ENCODE measurements at regions not wholly inside any gene's neighbourhood (a gene's known extent, or its start where the extent isn't known, plus 50 kb on each side); places are given as distances from the start of the nearest gene placed in this dataset.

DNA sequence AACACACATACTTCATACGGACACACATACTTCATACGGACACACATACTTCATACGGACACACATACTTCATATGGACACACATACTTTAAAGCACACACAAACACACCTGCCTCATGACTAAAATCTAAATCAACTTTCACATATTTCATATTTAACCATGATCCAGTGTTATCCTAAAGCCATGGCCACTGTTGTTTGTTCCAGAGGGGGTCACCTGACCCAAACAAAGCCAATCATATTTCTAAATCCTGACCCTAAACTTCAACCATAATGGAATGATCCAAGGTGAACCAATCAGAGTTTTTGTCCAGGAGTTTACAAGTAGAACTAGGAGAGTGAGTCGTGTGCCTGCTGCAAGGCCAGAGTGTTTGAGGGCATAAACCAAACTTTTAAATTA is 97.2 kb upstream of the KIT start:
- intact Hi-C loops (cut with DNase I) = no loop called here
- no peaks in the 10 kb centered on the region for H3K27me3 ChIP-seq
- no peak overlapping the region for H3K27ac ChIP-seq (replicated peaks in 1 of 4)
- DNase-seq (ENCODE audit: extremely low spot score) = peak; percentile 81
- WGBS = 61% methylated on average over 4 of the region's 4 CpGs
- no peaks in the 10 kb centered on the region for H3K36me3 ChIP-seq
- H3K4me1 ChIP-seq = no peaks in the 10 kb centered on the region
- no peak overlapping the region for H3K4me3 ChIP-seq
- H3K9me3 ChIP-seq = no peaks in the 10 kb centered on the region
- TF ChIP-seq, protein P1, sequence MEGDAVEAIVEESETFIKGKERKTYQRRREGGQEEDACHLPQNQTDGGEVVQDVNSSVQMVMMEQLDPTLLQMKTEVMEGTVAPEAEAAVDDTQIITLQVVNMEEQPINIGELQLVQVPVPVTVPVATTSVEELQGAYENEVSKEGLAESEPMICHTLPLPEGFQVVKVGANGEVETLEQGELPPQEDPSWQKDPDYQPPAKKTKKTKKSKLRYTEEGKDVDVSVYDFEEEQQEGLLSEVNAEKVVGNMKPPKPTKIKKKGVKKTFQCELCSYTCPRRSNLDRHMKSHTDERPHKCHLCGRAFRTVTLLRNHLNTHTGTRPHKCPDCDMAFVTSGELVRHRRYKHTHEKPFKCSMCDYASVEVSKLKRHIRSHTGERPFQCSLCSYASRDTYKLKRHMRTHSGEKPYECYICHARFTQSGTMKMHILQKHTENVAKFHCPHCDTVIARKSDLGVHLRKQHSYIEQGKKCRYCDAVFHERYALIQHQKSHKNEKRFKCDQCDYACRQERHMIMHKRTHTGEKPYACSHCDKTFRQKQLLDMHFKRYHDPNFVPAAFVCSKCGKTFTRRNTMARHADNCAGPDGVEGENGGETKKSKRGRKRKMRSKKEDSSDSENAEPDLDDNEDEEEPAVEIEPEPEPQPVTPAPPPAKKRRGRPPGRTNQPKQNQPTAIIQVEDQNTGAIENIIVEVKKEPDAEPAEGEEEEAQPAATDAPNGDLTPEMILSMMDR (IDR thresholded peaks at IDR 0.05) = no peak
- TF ChIP-seq POLR2A (IDR thresholded peaks at IDR 0.05; ENCODE audit: low read depth) = no peak
- no peak for TF ChIP-seq EP300 (IDR thresholded peaks at IDR 0.05)
- TF ChIP-seq POLR2AphosphoS5 (IDR thresholded peaks at IDR 0.05) = no peak

DNA sequence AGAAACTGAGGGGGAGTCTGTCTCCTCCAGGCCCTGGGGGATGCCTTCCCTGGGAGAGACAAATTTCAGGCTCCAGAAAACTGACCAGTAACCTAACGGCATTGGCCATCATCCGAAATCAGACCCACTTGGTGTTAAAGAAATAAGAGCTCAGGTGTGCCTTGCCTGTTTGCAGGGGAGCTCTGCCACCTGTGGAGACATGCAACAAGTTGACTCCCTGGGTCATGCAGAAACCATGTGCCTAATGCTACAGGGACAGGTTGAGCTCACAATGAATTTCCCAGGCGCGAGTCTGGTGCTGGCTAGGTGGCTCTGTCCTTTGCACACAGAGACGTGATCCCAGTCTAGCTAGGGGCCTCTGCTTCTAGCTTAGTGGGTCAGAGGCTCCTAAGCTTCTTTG is 95.8 kb upstream of the KIT start:
- DNase-seq (ENCODE audit: extremely low spot score) = no peak
- H3K36me3 ChIP-seq = no peaks in the 10 kb centered on the region
- TF ChIP-seq, protein P1 (IDR thresholded peaks at IDR 0.05) = no peak
- TF ChIP-seq EP300 (IDR thresholded peaks at IDR 0.05) (no peak), POLR2AphosphoS5 (IDR thresholded peaks at IDR 0.05) (no peak), POLR2A (IDR thresholded peaks at IDR 0.05; ENCODE audit: low read depth) (no peak)
- no peaks in the 10 kb centered on the region for H3K4me1 ChIP-seq
- no peak overlapping the region for H3K27ac ChIP-seq (replicated peaks in 1 of 4)
- intact Hi-C loops (cut with DNase I) = no loop called here
- H3K4me3 ChIP-seq = no peak overlapping the region
- WGBS = 84% methylated on average over 4 of the region's 5 CpGs
- H3K27me3 ChIP-seq = no peaks in the 10 kb centered on the region
- no peaks in the 10 kb centered on the region for H3K9me3 ChIP-seq

DNA sequence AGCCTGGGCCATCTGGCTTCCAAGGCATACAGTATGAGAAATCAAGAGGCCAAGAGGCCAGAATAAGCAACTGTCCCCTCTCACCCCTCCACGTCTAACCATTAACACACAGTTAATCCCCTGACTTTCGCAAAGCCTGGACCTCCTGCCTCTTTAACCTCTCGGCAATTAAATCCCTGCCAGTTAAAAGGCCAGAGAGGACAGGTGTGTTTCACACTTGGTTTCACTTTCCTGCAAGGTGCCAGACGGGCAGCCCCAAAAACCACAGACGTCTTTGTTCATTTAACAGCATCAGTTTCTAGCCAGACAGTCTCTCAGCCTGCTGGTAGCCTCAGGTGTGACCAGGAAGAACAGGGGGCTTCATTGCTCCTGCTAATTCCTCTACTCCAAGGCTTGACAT is 91.1 kb upstream of the KIT start:
- Histone ChIP-seq H3K9me3 (no peaks in the 10 kb centered on the region), H3K36me3 (no peaks in the 10 kb centered on the region), H3K27ac (replicated peaks in 1 of 4) (no peak overlapping the region), H3K27me3 (no peaks in the 10 kb centered on the region), H3K4me3 (no peak overlapping the region), H3K4me1 (peaks cover 6 to 15% (median 12%) of the 10 kb centered on the region in 4 donors)
- DNase-seq (ENCODE audit: extremely low spot score) = peak; percentile 79
- TF ChIP-seq, protein P1 (IDR thresholded peaks at IDR 0.05) = no peak
- TF ChIP-seq EP300 (IDR thresholded peaks at IDR 0.05) (no peak), POLR2AphosphoS5 (IDR thresholded peaks at IDR 0.05) (no peak), POLR2A (IDR thresholded peaks at IDR 0.05; ENCODE audit: low read depth) (no peak)
- intact Hi-C loops (cut with DNase I) = no loop called here
- WGBS = 73% methylated on average over 5 of the region's 5 CpGs

DNA sequence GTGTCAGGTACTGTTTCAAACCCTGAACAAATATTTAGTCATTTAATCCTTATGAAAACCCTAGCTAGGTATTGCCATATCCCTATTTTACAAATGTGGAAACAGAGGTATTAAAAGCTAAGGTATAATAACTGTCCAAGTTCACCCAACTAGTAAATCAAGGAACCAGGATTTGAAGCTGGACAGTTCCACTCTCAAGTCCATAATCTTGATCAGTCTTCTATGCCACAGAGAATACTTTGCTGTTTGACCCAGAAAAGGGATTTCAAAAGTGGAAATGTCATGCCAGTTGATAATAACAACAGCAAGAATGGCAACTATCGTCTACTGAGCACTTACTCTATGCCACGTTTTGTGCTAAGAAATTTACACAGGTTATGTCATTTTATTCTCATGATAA is 90.4 kb upstream of the KIT start:
- no peak for TF ChIP-seq POLR2A (IDR thresholded peaks at IDR 0.05; ENCODE audit: low read depth)
- no peak for TF ChIP-seq POLR2AphosphoS5 (IDR thresholded peaks at IDR 0.05)
- TF ChIP-seq, protein P1 (IDR thresholded peaks at IDR 0.05) = no peak
- no peak for TF ChIP-seq EP300 (IDR thresholded peaks at IDR 0.05)
- intact Hi-C loops (cut with DNase I) = no loop called here
- Histone ChIP-seq H3K36me3 (no peaks in the 10 kb centered on the region), H3K27me3 (no peaks in the 10 kb centered on the region), H3K4me1 (peaks cover 6 to 15% (median 12%) of the 10 kb centered on the region in 4 donors), H3K9me3 (no peaks in the 10 kb centered on the region), H3K27ac (replicated peaks in 1 of 4) (no peak overlapping the region), H3K4me3 (no peak overlapping the region)
- WGBS = 78% methylated on average over 2 of the region's 2 CpGs
- DNase-seq (ENCODE audit: extremely low spot score) = no peak

DNA sequence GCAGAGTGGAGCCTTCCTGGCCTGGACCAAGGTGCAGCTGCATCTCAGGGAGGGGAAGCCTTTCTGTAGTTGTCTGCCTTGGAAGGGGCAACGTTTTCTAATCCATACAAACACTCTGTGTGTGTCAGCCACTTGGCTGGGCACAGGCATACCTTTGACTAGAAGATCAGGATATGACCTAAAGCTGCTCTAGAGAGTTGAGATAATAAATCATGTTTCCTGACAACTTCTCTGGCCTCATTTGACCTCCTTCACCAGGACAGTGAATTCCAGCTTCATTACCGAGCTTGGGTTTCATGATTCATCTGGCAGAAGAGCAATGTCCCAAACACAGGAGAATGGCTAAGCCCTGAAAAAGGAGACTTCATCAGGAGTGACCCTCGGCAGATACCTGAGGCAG is 89.6 kb upstream of the KIT start:
- H3K4me3 ChIP-seq = no peak overlapping the region
- intact Hi-C loops (cut with DNase I) = no loop called here
- WGBS = 16% methylated on average over 3 of the region's 3 CpGs

More for the DNA sequence above, 89.6 kb upstream of the KIT start:
- Histone ChIP-seq H3K4me1 (peaks cover 6 to 15% (median 12%) of the 10 kb centered on the region in 4 donors), H3K27ac (replicated peaks in 1 of 4) (peak overlapping the region in 1 of 4 donors; percentile 20), H3K27me3 (no peaks in the 10 kb centered on the region), H3K36me3 (no peaks in the 10 kb centered on the region), H3K9me3 (no peaks in the 10 kb centered on the region)
- TF ChIP-seq POLR2A (IDR thresholded peaks at IDR 0.05; ENCODE audit: low read depth) = no peak
- TF ChIP-seq, protein P1 (IDR thresholded peaks at IDR 0.05) = no peak
- TF ChIP-seq EP300 (IDR thresholded peaks at IDR 0.05) = no peak
- no peak for TF ChIP-seq POLR2AphosphoS5 (IDR thresholded peaks at IDR 0.05)
- peak; percentile 91 for DNase-seq (ENCODE audit: extremely low spot score)
